SK-N-SH (cell line): ENCODE measurements at regions not wholly inside any gene's neighbourhood (a gene's known extent, or its start where the extent isn't known, plus 50 kb on each side); places are given as distances from the start of the nearest gene placed in this dataset.

ENCODE experiments used
- CTCF ChIA-PET: fragments of 300-600, 350-600 bp; formaldehyde crosslinking; extraction: SDS; loops from one replicate; lab custom pipeline; 2021; lab: Yijun Ruan, JAX
- POLR2A ChIA-PET: fragments of 350-600 bp; sonication (Branson Sonifier 250); formaldehyde crosslinking; extraction: SDS; loops from one replicate; lab custom pipeline; 2020; ENCODE audit warnings: antibody characterized with exemption, inconsistent platforms; lab: Yijun Ruan, JAX
- DNase-seq: peaks from one replicate; pipeline ENCODE4 v3.0.0; 2012
- H2AFZ ChIP-seq: fragments of 200-600 bp; sonication (generic); 2 replicates; pipeline ENCODE4 v1.8.1; 2016; ENCODE audit warnings: antibody characterized with exemption, mild to moderate bottlenecking, low read depth
- H3F3A ChIP-seq: fragments of 200-600 bp; sonication (generic); replicated peaks from 2 replicates; pipeline ENCODE3; 2016; ENCODE audit warnings: antibody characterized with exemption, mild to moderate bottlenecking; ENCODE audit not compliant: insufficient read depth
- H3K27ac ChIP-seq, 2 experiments: fragments of 200-500 bp in 1 of 2; fragments of 200-600 bp in 1 of 2; sonication (Bioruptor generic) in 1 of 2; sonication (generic), shearing (Covaris generic) in 1 of 2; 2 replicates each; pipeline versions ENCODE4 v1.5.1 to v1.6.1; 2014 to 2016; ENCODE audit warnings: low read depth in 2 of 2, inconsistent platforms in 1 of 2, low read length in 1 of 2, mild to moderate bottlenecking in 1 of 2, mixed read lengths in 1 of 2
- H3K27me3 ChIP-seq: fragments of 200-600 bp; sonication (generic), shearing (Covaris generic); 2 replicates; pipeline ENCODE4 v1.6.1; 2016; ENCODE audit warnings: mixed run types; ENCODE audit not compliant: insufficient read depth
- H3K36me3 ChIP-seq, 2 experiments: fragments of 200-500 bp in 1 of 2; fragments of 200-600 bp in 1 of 2; sonication (Bioruptor generic) in 1 of 2; sonication (generic) in 1 of 2; replicated peaks in 1 of 2; 2 replicates each; pipeline versions ENCODE3 to v1.5.1; 2014 to 2016; ENCODE audit warnings: low read length in 1 of 2, mild to moderate bottlenecking in 1 of 2; ENCODE audit not compliant: insufficient read depth in 2 of 2, control insufficient read depth in 1 of 2
- H3K4me1 ChIP-seq, 2 experiments: fragments of 200-500 bp in 1 of 2; fragments of 200-600 bp in 1 of 2; sonication (Bioruptor generic) in 1 of 2; sonication (generic), shearing (Covaris generic) in 1 of 2; 2 replicates each; pipeline versions ENCODE4 v1.5.1 to v1.6.1; 2014 to 2016; ENCODE audit warnings: low read depth in 1 of 2, low read length in 1 of 2, mixed run types in 1 of 2; ENCODE audit not compliant: insufficient read depth in 2 of 2, control insufficient read depth in 1 of 2
- H3K4me2 ChIP-seq: fragments of 200-600 bp; sonication (generic), shearing (Covaris generic); 2 replicates; pipeline ENCODE4 v1.6.1; 2017; ENCODE audit warnings: mixed run types
- H3K4me3 ChIP-seq, 2 experiments: fragments of 200-500 bp in 1 of 2; fragments of 200-600 bp in 1 of 2; sonication (Bioruptor generic) in 1 of 2; sonication (generic), shearing (Covaris generic) in 1 of 2; 2 replicates each; pipeline versions ENCODE4 v1.5.1 to v1.8.1; 2014 to 2016; ENCODE audit warnings: low read depth in 2 of 2, inconsistent platforms in 1 of 2, low read length in 1 of 2, mild to moderate bottlenecking in 1 of 2, mixed read lengths in 1 of 2, moderate library complexity in 1 of 2
- H3K79me2 ChIP-seq: fragments of 200-600 bp; sonication (generic); 2 replicates; pipeline ENCODE4 v1.8.1; 2017; ENCODE audit warnings: mild to moderate bottlenecking; ENCODE audit not compliant: insufficient read depth
- H3K9ac ChIP-seq: fragments of 200-600 bp; sonication (generic); 2 replicates; pipeline ENCODE4 v1.6.1; 2017; ENCODE audit warnings: mixed run types
- H3K9me2 ChIP-seq: fragments of 200-600 bp; sonication (generic); 2 replicates; pipeline ENCODE4 v1.6.1; 2017; ENCODE audit warnings: mixed run types
- H3K9me3 ChIP-seq: fragments of 200-600 bp; sonication (generic); 2 replicates; pipeline ENCODE4 v1.6.1; 2017; ENCODE audit warnings: mixed run types, mild to moderate bottlenecking, moderate library complexity
- H4K20me1 ChIP-seq: fragments of 200-600 bp; sonication (generic); 2 replicates; pipeline ENCODE4 v1.6.1; 2017; ENCODE audit warnings: mild to moderate bottlenecking, mixed run types; ENCODE audit not compliant: insufficient read depth
- CTCF ChIP-seq: fragments of 200-600 bp; sonication (generic); IDR thresholded peaks from 2 replicates; pipeline ENCODE4 v1.6.1; 2017; ENCODE audit warnings: antibody characterized with exemption, mild to moderate bottlenecking, moderate library complexity
- ELF1 ChIP-seq: IDR thresholded peaks from 2 replicates; pipeline ENCODE4 v1.4.0; 2012
- EP300 ChIP-seq, 2 experiments: IDR thresholded peaks; 2 replicates each; pipeline versions ENCODE4 v1.4.0 to v1.6.1; 2012; ENCODE audit warnings: borderline replicate concordance in 1 of 2, low read depth in 1 of 2, low read length in 1 of 2
- EZH2phosphoT487 ChIP-seq: fragments of 200-600 bp; sonication (generic); IDR thresholded peaks from 2 replicates; pipeline ENCODE4 v1.6.1; 2017; ENCODE audit warnings: low read depth, mixed run types, mild to moderate bottlenecking, antibody characterized with exemption, moderate library complexity, borderline replicate concordance
- FOSL2 ChIP-seq: IDR thresholded peaks from 2 replicates; pipeline ENCODE4 v1.4.0; 2012; ENCODE audit warnings: low read depth, mild to moderate bottlenecking, moderate library complexity, borderline replicate concordance
- FOXJ3 ChIP-seq: sonication (generic); formaldehyde crosslinking; IDR thresholded peaks from 2 replicates; pipeline ENCODE4 v1.5.1; 2020; ENCODE audit warnings: mild to moderate bottlenecking, missing genetic modification reagents
- IRF3 ChIP-seq: fragments of 150-350 bp; IDR thresholded peaks from 2 replicates; pipeline ENCODE4 v1.6.1; 2016; ENCODE audit warnings: mild to moderate bottlenecking, low read depth, low read length
- JUND ChIP-seq: IDR thresholded peaks from 2 replicates; pipeline ENCODE4 v1.4.0; 2012
- MXI1 ChIP-seq: IDR thresholded peaks from 2 replicates; pipeline ENCODE4 v1.6.1; 2012; ENCODE audit warnings: mild to moderate bottlenecking, low read depth, low read length, improper control_type of control experiment
- PBX3 ChIP-seq: IDR thresholded peaks from 2 replicates; pipeline ENCODE4; 2012
- TAF1 ChIP-seq: IDR thresholded peaks from 2 replicates; pipeline ENCODE4 v1.6.1; 2012; ENCODE audit warnings: low read depth, mild to moderate bottlenecking, low read length, moderate library complexity, borderline replicate concordance
- TEAD4 ChIP-seq: IDR thresholded peaks from 2 replicates; pipeline ENCODE4 v1.4.0; 2012; ENCODE audit warnings: mild to moderate bottlenecking, borderline replicate concordance; ENCODE audit not compliant: insufficient read depth
- USF1 ChIP-seq: IDR thresholded peaks from 2 replicates; pipeline ENCODE4 v1.4.0; 2012; ENCODE audit warnings: low read depth, borderline replicate concordance
- WGBS: methylation state at CpG from one replicate; pipeline ENCODE4 v1.1.6; 2017; ENCODE audit warnings: low lambda C conversion rate; 5-methylcytosine and 5-hydroxymethylcytosine counted together

- Histone ChIP-seq H3K36me3 (no peaks in the 10 kb centered on the region), H3K27ac (no peak overlapping the region), H3K4me3 (no peak overlapping the region), H3K79me2 (no peaks in the 10 kb centered on the region), H3K4me2 (no peak overlapping the region), H3K9me2 (no peaks in the 10 kb centered on the region), H4K20me1 (no peaks in the 10 kb centered on the region), H3K4me1 (peaks cover 0 to 2% of the 10 kb centered on the region in 2 experiments; a peak in 1 of 4 replicates), H3K9ac (no peak overlapping the region), H2AFZ (no peak overlapping the region), H3K27me3 (peaks cover 22% of the 10 kb centered on the region; the same call in 1 of the 2 replicates), H3K9me3 (peaks cover 4% of the 10 kb centered on the region; the same call in 1 of the 2 replicates), H3F3A (no peaks in the 10 kb centered on the region)
- ChIA-PET CTCF (no interaction called here), POLR2A (interaction anchor here (1.1 kb wide), 1 partner anchor 8 kb away, joined by 5 read pairs; no protein-coding TSS in a partner anchor)
- no peak for DNase-seq
- WGBS, result 64% methylated on average over 2 of the region's 2 CpGs
- TF ChIP-seq IRF3 (no peak), MXI1 (no peak), EZH2phosphoT487 (no peak), CTCF (no peak), JUND (no peak), TAF1 (no peak)
Observed at GRCh38 chr11:19433367-19433766, 192.6 kb upstream of the E2F8 start.

- ChIA-PET CTCF (no interaction called here), POLR2A (interaction anchor here (1.1 kb wide), 1 partner anchor 9 kb away, joined by 5 read pairs; no protein-coding TSS in a partner anchor)
- no peaks in the 10 kb centered on the region for H3K36me3 ChIP-seq
- H2AFZ ChIP-seq, result no peak overlapping the region
- H4K20me1 ChIP-seq, result no peaks in the 10 kb centered on the region
- TF ChIP-seq IRF3 (no peak), ELF1 (no peak), FOXJ3 (CRISPR knock-in tag) (no peak), USF1 (no peak), TEAD4 (no peak), EP300 (IDR thresholded peaks at IDR 0.05; ENCODE audit: borderline replicate concordance in 1 of 2, low read depth in 1 of 2, low read length in 1 of 2) (no peak), MXI1 (no peak), FOSL2 (no peak), EZH2phosphoT487 (no peak), PBX3 (no peak)
- 17% methylated on average over 3 of the region's 3 CpGs for WGBS
- H3K27ac ChIP-seq, result no peak overlapping the region
- no peak overlapping the region for H3K4me2 ChIP-seq
- H3K4me3 ChIP-seq, result no peak overlapping the region
- no peaks in the 10 kb centered on the region for H3K79me2 ChIP-seq
- H3K4me1 ChIP-seq, result peaks cover 0 to 2% of the 10 kb centered on the region in 2 experiments; a peak in 1 of 4 replicates
- H3K9me3 ChIP-seq, result peaks cover 4% of the 10 kb centered on the region; the same call in 1 of the 2 replicates
- no peak for DNase-seq
- no peaks in the 10 kb centered on the region for H3K9me2 ChIP-seq
- no peak overlapping the region for H3K9ac ChIP-seq
- peaks cover 26% of the 10 kb centered on the region; the same call in 1 of the 2 replicates for H3K27me3 ChIP-seq
- no peaks in the 10 kb centered on the region for H3F3A ChIP-seq
Observed at GRCh38 chr11:19432370-19433061, 191.8 kb upstream of the E2F8 start.
